ENCODE measurements at regions not wholly inside any gene's neighbourhood (a gene's known extent, or its start where the extent isn't known, plus 50 kb on each side); places are given as distances from the start of the nearest gene placed in this dataset.
"Not testable (repeated sequence)": the region's sequence is repeated elsewhere in the genome, so short reads cannot be mapped to it uniquely, and the experiment has no call there.

GRCh38 chr5:87138091-87138805 lies 129.4 kb upstream of the RASA1 start:
- no peak for DNase-seq (ENCODE audit: low spot score)

GRCh38 chr5:87139795-87140194 lies 127.9 kb upstream of the RASA1 start:
- DNase-seq (ENCODE audit: low spot score), result no peak

GRCh38 chr5:87141544-87141943 lies 126.1 kb upstream of the RASA1 start:
- no peak for DNase-seq (ENCODE audit: low spot score)

- not testable (repeated sequence) for DNase-seq (ENCODE audit: low spot score)
Measured at GRCh38 chr5:87145853-87146252, 121.8 kb upstream of the RASA1 start.

GRCh38 chr5:87147441-87147840 lies 120.2 kb upstream of the RASA1 start:
- no peak for DNase-seq (ENCODE audit: low spot score)

GRCh38 chr5:87150630-87151029 lies 117.1 kb upstream of the RASA1 start:
- DNase-seq (ENCODE audit: low spot score), result no peak

GRCh38 chr5:87151547-87151946 lies 116.1 kb upstream of the RASA1 start:
- DNase-seq (ENCODE audit: low spot score), result no peak

GRCh38 chr5:87152886-87153285 lies 114.8 kb upstream of the RASA1 start:
- no peak for DNase-seq (ENCODE audit: low spot score)

GRCh38 chr5:87154191-87154590 lies 113.5 kb upstream of the RASA1 start:
- no peak for DNase-seq (ENCODE audit: low spot score)

GRCh38 chr5:87155106-87155505 lies 112.6 kb upstream of the RASA1 start:
- no peak for DNase-seq (ENCODE audit: low spot score)

GRCh38 chr5:87156631-87157030 lies 111.1 kb upstream of the RASA1 start:
- no peak for DNase-seq (ENCODE audit: low spot score)

GRCh38 chr5:87164409-87164808 lies 103.3 kb upstream of the RASA1 start:
- DNase-seq (ENCODE audit: low spot score), result no peak

- DNase-seq (ENCODE audit: low spot score), result no peak
Measured at GRCh38 chr5:87169300-87169991, 98.2 kb upstream of the RASA1 start.

- no peak for DNase-seq (ENCODE audit: low spot score)
Measured at GRCh38 chr5:87170799-87171198, 96.9 kb upstream of the RASA1 start.

- DNase-seq (ENCODE audit: low spot score), result no peak
Measured at GRCh38 chr5:87182649-87183048, 85.0 kb upstream of the RASA1 start.

GRCh38 chr5:87183896-87184295 lies 83.8 kb upstream of the RASA1 start:
- DNase-seq (ENCODE audit: low spot score), result no peak

GRCh38 chr5:87184605-87185004 lies 83.1 kb upstream of the RASA1 start:
- no peak for DNase-seq (ENCODE audit: low spot score)

GRCh38 chr5:87185838-87186237 lies 81.8 kb upstream of the RASA1 start:
- DNase-seq (ENCODE audit: low spot score), result no peak

GRCh38 chr5:87188391-87188790 lies 79.3 kb upstream of the RASA1 start:
- DNase-seq (ENCODE audit: low spot score), result peak; percentile 40

- DNase-seq (ENCODE audit: low spot score), result no peak
Measured at GRCh38 chr5:87190041-87190440, 77.6 kb upstream of the RASA1 start.

GRCh38 chr5:87190687-87191086 lies 77.0 kb upstream of the RASA1 start:
- no peak for DNase-seq (ENCODE audit: low spot score)

GRCh38 chr5:87191645-87192044 lies 76.0 kb upstream of the RASA1 start:
- DNase-seq (ENCODE audit: low spot score), result no peak

- no peak for DNase-seq (ENCODE audit: low spot score)
Measured at GRCh38 chr5:87195104-87195591, 72.5 kb upstream of the RASA1 start.

- DNase-seq (ENCODE audit: low spot score), result no peak
Measured at GRCh38 chr5:87195616-87196015, 72.1 kb upstream of the RASA1 start.
